Ascending aorta (tissue), 2 donors: ENCODE measurements at regions not wholly inside any gene's neighbourhood (a gene's known extent, or its start where the extent isn't known, plus 50 kb on each side); places are given as distances from the start of the nearest gene placed in this dataset.

Experiments
- DNase-seq, 2 donors: peaks; one replicate each; pipeline ENCODE4 v3.0.0-alpha.2; 2019; ENCODE audit warnings: low spot score in 2 of 2
- H3K27ac ChIP-seq, 2 donors: fragments of 200-600 bp; sonication (generic); one replicate each; pipeline ENCODE4 v1.5.1; 2016 to 2017; ENCODE audit warnings: mild to moderate bottlenecking in 1 of 2
- H3K27me3 ChIP-seq: fragments of 200-600 bp; sonication (generic); one replicate; pipeline ENCODE4 v1.5.1; 2017
- H3K36me3 ChIP-seq, 2 donors: fragments of 200-600 bp; sonication (generic); one replicate each; pipeline ENCODE4 v1.5.1; 2016
- H3K4me1 ChIP-seq, 2 donors: fragments of 200-600 bp; sonication (generic); one replicate each; pipeline ENCODE4 v1.5.1; 2016 to 2017; ENCODE audit warnings: mild to moderate bottlenecking in 1 of 2
- H3K4me3 ChIP-seq, 2 donors: fragments of 200-600 bp; sonication (generic); one replicate each; pipeline ENCODE4 v1.5.1; 2016 to 2017; ENCODE audit warnings: mild to moderate bottlenecking in 1 of 2
- H3K9me3 ChIP-seq, 2 donors: fragments of 200-600 bp; sonication (generic); one replicate each; pipeline ENCODE4 v1.5.1; 2016
- intact Hi-C: fragments of 100-400 bp; cut with DNase I; formaldehyde crosslinking; loops from one replicate; pipeline ENCODE4 v1.15.1; 2023
- TF ChIP-seq, protein P1 (sequence below), 3 experiments: fragments of 200-600 bp in 2 of 3; fragments of 450-650 bp in 1 of 3; sonication (generic) in 2 of 3; IDR thresholded peaks; one replicate each; pipeline ENCODE4 v1.5.1; 2016 to 2019; ENCODE audit warnings: antibody characterized with exemption in 3 of 3, mild to moderate bottlenecking in 1 of 3, moderate library complexity in 1 of 3

DNA sequence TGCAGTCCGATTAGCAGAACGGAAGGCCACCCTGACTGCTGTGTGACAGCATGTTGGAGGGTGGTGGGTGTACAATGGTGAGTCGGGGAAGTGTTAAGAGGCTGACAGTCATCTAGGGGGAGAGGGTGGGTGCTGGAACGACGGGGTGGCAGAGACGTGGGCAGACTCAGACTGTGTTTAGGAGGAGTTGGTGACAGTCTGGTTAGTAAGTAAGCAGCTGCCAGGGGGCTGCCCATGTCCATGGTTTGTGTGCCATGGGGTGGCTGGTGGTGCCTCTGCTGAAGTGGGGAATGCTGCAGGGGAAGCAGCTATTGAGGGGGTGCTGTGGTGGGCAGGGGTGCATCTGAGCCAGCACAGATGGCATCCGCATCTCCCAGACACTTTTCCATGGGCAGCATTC lies 51.3 kb upstream of the BOD1 start:
- Histone ChIP-seq H3K27ac (no peak overlapping the region), H3K36me3 (no peaks in the 10 kb centered on the region), H3K9me3 (no peaks in the 10 kb centered on the region), H3K27me3 (no peaks in the 10 kb centered on the region), H3K4me1 (no peaks in the 10 kb centered on the region), H3K4me3 (no peak overlapping the region)
- TF ChIP-seq, protein P1, sequence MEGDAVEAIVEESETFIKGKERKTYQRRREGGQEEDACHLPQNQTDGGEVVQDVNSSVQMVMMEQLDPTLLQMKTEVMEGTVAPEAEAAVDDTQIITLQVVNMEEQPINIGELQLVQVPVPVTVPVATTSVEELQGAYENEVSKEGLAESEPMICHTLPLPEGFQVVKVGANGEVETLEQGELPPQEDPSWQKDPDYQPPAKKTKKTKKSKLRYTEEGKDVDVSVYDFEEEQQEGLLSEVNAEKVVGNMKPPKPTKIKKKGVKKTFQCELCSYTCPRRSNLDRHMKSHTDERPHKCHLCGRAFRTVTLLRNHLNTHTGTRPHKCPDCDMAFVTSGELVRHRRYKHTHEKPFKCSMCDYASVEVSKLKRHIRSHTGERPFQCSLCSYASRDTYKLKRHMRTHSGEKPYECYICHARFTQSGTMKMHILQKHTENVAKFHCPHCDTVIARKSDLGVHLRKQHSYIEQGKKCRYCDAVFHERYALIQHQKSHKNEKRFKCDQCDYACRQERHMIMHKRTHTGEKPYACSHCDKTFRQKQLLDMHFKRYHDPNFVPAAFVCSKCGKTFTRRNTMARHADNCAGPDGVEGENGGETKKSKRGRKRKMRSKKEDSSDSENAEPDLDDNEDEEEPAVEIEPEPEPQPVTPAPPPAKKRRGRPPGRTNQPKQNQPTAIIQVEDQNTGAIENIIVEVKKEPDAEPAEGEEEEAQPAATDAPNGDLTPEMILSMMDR (IDR thresholded peaks at IDR 0.05) = no peak
- intact Hi-C loops = no loop called here
- peak in 1 of 2 donors; percentile 18 for DNase-seq

- no peaks in the 10 kb centered on the region for H3K27me3 ChIP-seq
- DNase-seq = peak in 1 of 2 donors; percentile 38
- no peak overlapping the region for H3K4me3 ChIP-seq
- TF ChIP-seq, protein P1 (IDR thresholded peaks at IDR 0.05) = no peak
- no peaks in the 10 kb centered on the region for H3K9me3 ChIP-seq
- H3K27ac ChIP-seq = no peak overlapping the region
- no peaks in the 10 kb centered on the region for H3K36me3 ChIP-seq
- H3K4me1 ChIP-seq = no peaks in the 10 kb centered on the region
- intact Hi-C loops = no loop called here
Observed at GRCh38 chr5:173668245-173668800, 51.9 kb upstream of the BOD1 start.

DNA sequence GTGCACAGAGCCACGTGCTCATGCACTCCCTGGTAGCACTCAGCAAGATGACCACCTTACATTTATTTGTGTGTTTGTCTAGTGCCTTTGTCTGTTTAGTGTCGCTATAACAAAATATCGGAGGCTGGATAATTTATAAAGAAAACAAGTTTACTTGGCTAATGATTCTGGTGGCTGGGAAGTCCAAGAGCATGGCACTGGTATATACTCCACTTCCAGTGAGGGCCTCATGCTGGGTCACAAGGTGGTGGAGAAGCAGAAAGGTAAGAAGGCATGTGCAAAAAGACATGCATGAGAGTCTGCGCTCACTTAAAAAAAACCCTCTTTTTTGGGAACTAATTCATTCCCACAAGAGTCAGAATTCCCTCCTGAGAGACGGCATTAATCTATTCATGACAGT lies 52.5 kb upstream of the BOD1 start:
- Histone ChIP-seq H3K36me3 (no peaks in the 10 kb centered on the region), H3K4me1 (no peaks in the 10 kb centered on the region), H3K9me3 (no peaks in the 10 kb centered on the region), H3K27ac (no peak overlapping the region), H3K27me3 (no peaks in the 10 kb centered on the region), H3K4me3 (no peak overlapping the region)
- DNase-seq = peak in 1 of 2 donors; percentile 3
- intact Hi-C loops = no loop called here
- TF ChIP-seq, protein P1 (IDR thresholded peaks at IDR 0.05) = no peak

DNA sequence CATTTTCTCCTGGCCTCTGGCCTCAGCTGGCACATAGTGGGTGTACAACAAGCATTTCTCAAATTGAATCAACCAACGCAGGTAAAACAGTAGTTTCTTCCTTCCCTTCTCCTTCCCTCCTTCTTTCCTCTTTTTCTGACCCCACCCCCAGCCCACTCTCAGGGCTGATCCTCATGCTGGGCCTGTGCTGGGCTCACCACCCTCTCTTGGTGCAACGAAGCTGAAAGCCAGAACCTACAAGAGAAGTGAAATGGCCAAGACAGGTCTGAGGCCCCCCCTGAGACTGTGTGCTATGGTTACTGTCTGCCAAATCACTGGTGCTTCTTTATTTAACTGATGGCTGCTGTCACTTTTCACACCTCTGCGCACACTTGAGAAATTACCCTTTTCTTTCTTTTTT lies 53.0 kb upstream of the BOD1 start:
- no peak overlapping the region for H3K27ac ChIP-seq
- DNase-seq = peak in 1 of 2 donors; percentile 27
- TF ChIP-seq, protein P1 (IDR thresholded peaks at IDR 0.05) = no peak

DNA sequence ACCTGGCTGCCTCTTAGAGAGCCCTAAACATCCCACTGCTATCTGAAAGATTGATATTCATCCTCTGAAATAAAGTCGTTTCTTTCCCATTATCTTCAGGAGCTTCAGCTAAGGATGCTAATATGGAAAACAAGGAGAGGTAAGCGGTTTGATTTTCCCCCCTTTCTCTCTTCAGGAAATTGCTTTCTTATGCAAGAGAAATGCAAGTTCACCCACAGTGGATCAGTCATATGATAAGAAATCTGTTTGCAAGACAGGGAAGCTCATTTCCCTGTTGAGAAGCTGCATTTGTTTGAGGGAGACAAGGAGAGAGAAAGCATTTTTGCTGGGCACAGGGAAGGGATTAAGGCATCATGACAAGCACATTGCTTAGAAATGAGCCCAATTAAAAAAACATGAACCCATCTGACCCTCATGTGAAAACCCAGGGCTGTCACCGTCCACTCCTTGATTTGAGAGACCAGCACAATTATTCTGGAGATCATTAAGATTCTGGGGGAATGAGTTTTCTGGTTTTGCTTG lies 53.7 kb upstream of the BOD1 start:
- DNase-seq = peak in 1 of 2 donors; percentile 5
- TF ChIP-seq, protein P1 (IDR thresholded peaks at IDR 0.05) = no peak
- intact Hi-C loops = no loop called here
- Histone ChIP-seq H3K27ac (no peak overlapping the region), H3K4me1 (no peaks in the 10 kb centered on the region), H3K4me3 (peak overlapping the region in 1 of 2 donors; percentile 42), H3K36me3 (no peaks in the 10 kb centered on the region), H3K9me3 (no peaks in the 10 kb centered on the region), H3K27me3 (no peaks in the 10 kb centered on the region)

More for the DNA sequence above, 53.0 kb upstream of the BOD1 start:
- intact Hi-C loops = no loop called here
- no peaks in the 10 kb centered on the region for H3K27me3 ChIP-seq
- no peaks in the 10 kb centered on the region for H3K36me3 ChIP-seq
- H3K4me1 ChIP-seq = no peaks in the 10 kb centered on the region
- H3K4me3 ChIP-seq = no peak overlapping the region
- no peaks in the 10 kb centered on the region for H3K9me3 ChIP-seq

- intact Hi-C loops = no loop called here
- H3K27me3 ChIP-seq = no peaks in the 10 kb centered on the region
- peak overlapping the region; percentile 14 to 42 for H3K4me3 ChIP-seq
- no peaks in the 10 kb centered on the region for H3K9me3 ChIP-seq
- H3K27ac ChIP-seq = peak overlapping the region; percentile 42 to 46
- H3K36me3 ChIP-seq = no peaks in the 10 kb centered on the region
- DNase-seq = no peak
- H3K4me1 ChIP-seq = no peaks in the 10 kb centered on the region
- TF ChIP-seq, protein P1 (IDR thresholded peaks at IDR 0.05) = no peak
Observed at GRCh38 chr5:173670791-173671120, 54.3 kb upstream of the BOD1 start.
